GM13976 (cell line): ENCODE measurements at regions not wholly inside any gene's neighbourhood (a gene's known extent, or its start where the extent isn't known, plus 50 kb on each side); places are given as distances from the start of the nearest gene placed in this dataset.

Experiments used
- DNase-seq: peaks from one replicate; pipeline ENCODE4 v3.0.0; 2012; ENCODE audit warnings: low spot score
- in situ Hi-C: fragments of 300-500 bp; cut with MboI; formaldehyde crosslinking; loops from one replicate; pipeline ENCODE4 v1.12.0; 2022; ENCODE audit warnings: low sequenced_read_pairs, mixed read lengths, inconsistent platforms; ENCODE audit not compliant: unreplicated experiment
- TF ChIP-seq, protein P1 (sequence below): IDR thresholded peaks from 2 replicates; pipeline ENCODE4 v1.5.1; 2012; ENCODE audit warnings: borderline replicate concordance, mild to moderate bottlenecking; ENCODE audit not compliant: insufficient read depth; ENCODE audit errors: extremely low read depth, missing control alignments, control extremely low read depth

DNA sequence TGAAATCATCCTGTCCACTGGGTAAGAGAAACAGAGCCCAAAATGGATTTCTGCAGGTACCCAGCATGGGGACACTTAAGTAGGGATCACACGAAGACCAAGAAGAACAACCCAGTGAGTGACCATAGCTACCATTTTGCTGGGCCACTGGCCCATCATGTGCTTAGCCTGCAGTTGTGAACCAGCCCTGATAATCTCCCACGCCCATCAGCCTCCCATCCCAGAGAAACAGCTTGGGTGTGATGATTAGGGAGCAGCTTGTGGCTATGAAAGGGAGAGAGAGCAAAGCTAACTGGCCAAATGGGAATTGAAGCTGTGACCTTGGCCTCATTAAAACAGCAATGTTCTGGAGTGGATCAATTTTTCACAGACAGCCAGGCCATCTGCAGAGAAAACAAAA lies 138.5 kb downstream of the SLC24A2 start:
- TF ChIP-seq, protein P1, sequence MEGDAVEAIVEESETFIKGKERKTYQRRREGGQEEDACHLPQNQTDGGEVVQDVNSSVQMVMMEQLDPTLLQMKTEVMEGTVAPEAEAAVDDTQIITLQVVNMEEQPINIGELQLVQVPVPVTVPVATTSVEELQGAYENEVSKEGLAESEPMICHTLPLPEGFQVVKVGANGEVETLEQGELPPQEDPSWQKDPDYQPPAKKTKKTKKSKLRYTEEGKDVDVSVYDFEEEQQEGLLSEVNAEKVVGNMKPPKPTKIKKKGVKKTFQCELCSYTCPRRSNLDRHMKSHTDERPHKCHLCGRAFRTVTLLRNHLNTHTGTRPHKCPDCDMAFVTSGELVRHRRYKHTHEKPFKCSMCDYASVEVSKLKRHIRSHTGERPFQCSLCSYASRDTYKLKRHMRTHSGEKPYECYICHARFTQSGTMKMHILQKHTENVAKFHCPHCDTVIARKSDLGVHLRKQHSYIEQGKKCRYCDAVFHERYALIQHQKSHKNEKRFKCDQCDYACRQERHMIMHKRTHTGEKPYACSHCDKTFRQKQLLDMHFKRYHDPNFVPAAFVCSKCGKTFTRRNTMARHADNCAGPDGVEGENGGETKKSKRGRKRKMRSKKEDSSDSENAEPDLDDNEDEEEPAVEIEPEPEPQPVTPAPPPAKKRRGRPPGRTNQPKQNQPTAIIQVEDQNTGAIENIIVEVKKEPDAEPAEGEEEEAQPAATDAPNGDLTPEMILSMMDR = no peak
- in situ Hi-C loops = no loop called here
- DNase-seq = no peak

DNA sequence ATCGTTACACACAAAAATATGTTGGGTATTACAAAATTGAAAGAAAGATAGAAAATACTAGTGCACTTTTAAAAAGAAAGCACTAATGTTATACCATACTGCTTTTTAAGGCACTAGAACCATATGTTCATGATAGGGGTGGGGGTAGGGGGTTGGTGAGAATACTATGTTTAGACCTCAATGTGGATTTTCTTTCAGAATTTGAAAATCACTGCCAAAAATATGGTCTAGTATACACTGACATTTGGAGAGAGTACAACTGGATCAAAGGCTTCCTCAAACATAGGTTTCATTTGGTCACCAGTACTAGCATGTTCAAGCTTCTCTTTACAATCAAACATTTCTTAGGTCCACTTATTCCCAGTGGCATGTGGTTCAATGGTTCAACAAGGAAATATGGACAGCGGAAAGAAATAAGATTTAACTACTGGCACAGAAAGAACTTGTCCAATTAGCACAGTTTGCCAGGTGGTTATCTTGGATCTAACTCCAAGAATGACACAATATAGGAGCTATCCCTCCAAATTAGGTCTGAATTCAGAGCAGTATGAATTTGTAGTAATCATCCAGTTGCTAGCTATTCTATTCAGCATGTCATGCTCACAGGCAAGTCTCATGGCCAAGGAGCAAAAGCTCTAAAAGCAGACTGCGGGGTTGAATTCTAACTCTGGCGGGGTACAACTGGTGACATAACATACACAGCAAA lies 139.3 kb downstream of the SLC24A2 start:
- TF ChIP-seq, protein P1 = no peak
- in situ Hi-C loops = no loop called here
- no peak for DNase-seq

DNA sequence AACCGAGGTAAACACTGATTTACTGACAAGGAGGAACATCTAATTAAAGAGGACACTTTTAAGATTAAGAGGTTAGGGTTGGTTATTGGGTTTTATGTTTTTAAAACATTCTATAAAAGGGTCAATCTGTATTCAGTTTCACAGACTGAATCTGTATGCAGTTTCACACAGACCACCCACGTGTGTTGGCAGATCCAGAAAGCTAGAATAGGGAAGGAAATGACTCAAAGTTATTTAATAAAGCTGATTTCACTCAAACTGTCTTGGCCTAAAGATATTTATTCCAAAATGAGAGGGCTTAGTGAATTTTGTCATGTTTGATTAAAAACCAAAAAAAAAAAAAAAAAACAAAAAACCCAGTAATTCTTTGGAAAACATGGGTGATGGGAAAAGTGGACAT lies 140.2 kb downstream of the SLC24A2 start:
- in situ Hi-C loops = no loop called here
- TF ChIP-seq, protein P1 = no peak

DNA sequence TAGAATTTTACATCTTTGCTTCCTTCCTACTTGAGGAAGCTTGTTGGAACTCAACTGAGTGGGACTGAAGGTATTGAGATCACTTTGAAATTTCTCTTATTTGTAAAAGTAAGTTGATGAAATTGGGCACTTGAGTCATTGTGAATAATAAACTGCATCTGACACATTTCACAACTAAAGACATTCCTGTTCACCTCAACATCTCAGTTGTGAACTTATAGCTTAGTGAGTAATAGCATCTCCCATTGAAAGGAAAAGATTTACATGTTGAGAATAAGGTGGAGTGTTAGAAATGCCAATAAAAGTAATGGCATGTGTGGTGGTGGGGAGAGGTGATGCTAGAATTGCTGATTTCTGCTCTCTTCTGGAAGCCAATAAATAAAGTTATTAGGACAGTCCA lies 145.0 kb downstream of the SLC24A2 start:
- TF ChIP-seq, protein P1 = no peak
- in situ Hi-C loops = no loop called here
- DNase-seq = no peak

More for the DNA sequence above, 140.2 kb downstream of the SLC24A2 start:
- no peak for DNase-seq

DNA sequence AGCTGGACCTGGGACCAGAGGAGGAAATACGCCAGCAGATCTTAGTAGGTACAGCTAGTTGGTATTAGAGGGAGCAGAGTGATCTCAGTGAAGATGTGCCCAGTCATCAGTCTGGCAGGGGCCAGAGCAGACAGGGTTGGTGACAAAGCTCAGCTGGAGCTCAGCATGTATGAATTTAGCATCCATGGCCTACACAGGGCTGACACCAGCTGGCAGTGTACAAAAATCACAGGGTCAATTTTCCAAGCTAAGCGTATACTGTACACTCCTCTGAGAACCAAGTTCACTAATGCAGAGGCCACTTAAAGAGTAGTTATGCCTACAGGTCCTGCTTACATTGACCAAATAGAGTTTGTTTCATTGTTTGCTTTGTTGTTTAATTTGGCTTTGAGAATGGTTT lies 146.6 kb downstream of the SLC24A2 start:
- TF ChIP-seq, protein P1 = no peak
- in situ Hi-C loops = no loop called here
- no peak for DNase-seq

DNA sequence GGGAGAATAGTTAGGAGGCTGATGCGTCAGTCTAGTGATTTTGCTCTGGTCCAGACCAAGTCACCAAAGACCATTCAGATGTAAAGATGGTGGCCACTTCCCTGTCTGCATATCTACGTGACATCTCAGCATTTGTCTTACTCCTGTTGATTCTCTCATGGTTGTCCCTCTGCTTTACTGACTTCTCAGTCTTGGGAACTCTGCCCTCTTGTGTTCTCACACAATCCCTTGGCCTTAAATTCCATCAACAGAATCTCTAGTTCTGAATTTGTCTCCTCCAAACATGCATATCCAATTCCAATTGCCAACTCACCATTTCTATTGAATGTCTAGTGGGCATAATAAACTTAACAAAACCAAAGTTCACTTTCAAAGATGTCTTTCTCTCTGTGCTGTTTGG lies 147.8 kb downstream of the SLC24A2 start:
- peak; percentile 6 for DNase-seq
- in situ Hi-C loops = no loop called here
- TF ChIP-seq, protein P1 = no peak

DNA sequence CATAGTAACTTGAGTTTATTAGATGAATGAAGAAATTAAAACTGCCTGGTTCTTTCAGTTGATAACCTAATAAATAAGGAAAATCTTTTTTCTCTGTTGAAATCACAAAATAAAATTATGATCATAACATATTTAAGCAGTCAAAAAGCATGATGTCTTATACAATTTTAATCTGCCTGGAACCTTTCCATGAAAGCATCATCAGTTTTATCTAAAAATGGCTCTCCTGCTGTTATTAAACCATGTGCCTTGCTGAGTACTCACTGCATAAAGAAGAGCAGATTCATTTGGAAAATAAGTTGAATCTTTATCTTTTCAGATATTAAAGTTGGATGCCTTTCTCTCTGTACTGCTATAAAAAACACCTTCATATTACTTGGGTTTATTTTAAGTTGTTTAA lies 148.8 kb downstream of the SLC24A2 start:
- TF ChIP-seq, protein P1 = no peak
- no peak for DNase-seq
- in situ Hi-C loops = no loop called here
